HG03025 (cell line): ENCODE measurements at regions not wholly inside any gene's neighbourhood (a gene's known extent, or its start where the extent isn't known, plus 50 kb on each side); places are given as distances from the start of the nearest gene placed in this dataset.

Experiments
- ATAC-seq: cut with Tn5 transposase; IDR thresholded peaks from one replicate; pipeline ENCODE4 v1.9.1; 2021; ENCODE audit warnings: mild to moderate bottlenecking, moderate library complexity; ENCODE audit not compliant: unreplicated experiment, low FRiP score

GRCh38 chr7:67408109-67408508 lies 411.5 kb downstream of the TYW1 start:
- ATAC-seq: no peak

- no peak for ATAC-seq
Observed at GRCh38 chr7:67413670-67414069, 417.0 kb downstream of the TYW1 start.

- ATAC-seq: no peak
Observed at GRCh38 chr7:67414858-67415257, 418.2 kb downstream of the TYW1 start.

GRCh38 chr7:67422601-67423000 lies 426.0 kb downstream of the TYW1 start:
- ATAC-seq: no peak

GRCh38 chr7:67423065-67423464 lies 426.4 kb downstream of the TYW1 start:
- no peak for ATAC-seq

- no peak for ATAC-seq
Observed at GRCh38 chr7:67426654-67427053, 430.0 kb downstream of the TYW1 start.

GRCh38 chr7:67429735-67430134 lies 433.1 kb downstream of the TYW1 start:
- ATAC-seq: no peak

- ATAC-seq: no peak
Observed at GRCh38 chr7:67432536-67433234, 436.1 kb downstream of the TYW1 start.

GRCh38 chr7:67435894-67436535 lies 439.4 kb downstream of the TYW1 start:
- ATAC-seq: no peak

GRCh38 chr7:67438198-67438882 lies 441.7 kb downstream of the TYW1 start:
- ATAC-seq: no peak

- ATAC-seq: no peak
Observed at GRCh38 chr7:67438913-67439505, 442.4 kb downstream of the TYW1 start.

- no peak for ATAC-seq
Observed at GRCh38 chr7:67440321-67440720, 443.7 kb downstream of the TYW1 start.

GRCh38 chr7:67445728-67446127 lies 449.1 kb downstream of the TYW1 start:
- no peak for ATAC-seq

- no peak for ATAC-seq
Observed at GRCh38 chr7:67447297-67447696, 450.7 kb downstream of the TYW1 start.

- no peak for ATAC-seq
Observed at GRCh38 chr7:67448271-67448670, 451.6 kb downstream of the TYW1 start.

GRCh38 chr7:67450171-67450570 lies 453.5 kb downstream of the TYW1 start:
- no peak for ATAC-seq

GRCh38 chr7:67451306-67451705 lies 454.7 kb downstream of the TYW1 start:
- no peak for ATAC-seq

GRCh38 chr7:67452516-67453026 lies 455.9 kb downstream of the TYW1 start:
- no peak for ATAC-seq

GRCh38 chr7:67453580-67454380 lies 457.1 kb downstream of the TYW1 start:
- no peak for ATAC-seq

- no peak for ATAC-seq
Observed at GRCh38 chr7:67455508-67455907, 458.9 kb downstream of the TYW1 start.
